ENCODE measurements at regions not wholly inside any gene's neighbourhood (a gene's known extent, or its start where the extent isn't known, plus 50 kb on each side); places are given as distances from the start of the nearest gene placed in this dataset.

DNA sequence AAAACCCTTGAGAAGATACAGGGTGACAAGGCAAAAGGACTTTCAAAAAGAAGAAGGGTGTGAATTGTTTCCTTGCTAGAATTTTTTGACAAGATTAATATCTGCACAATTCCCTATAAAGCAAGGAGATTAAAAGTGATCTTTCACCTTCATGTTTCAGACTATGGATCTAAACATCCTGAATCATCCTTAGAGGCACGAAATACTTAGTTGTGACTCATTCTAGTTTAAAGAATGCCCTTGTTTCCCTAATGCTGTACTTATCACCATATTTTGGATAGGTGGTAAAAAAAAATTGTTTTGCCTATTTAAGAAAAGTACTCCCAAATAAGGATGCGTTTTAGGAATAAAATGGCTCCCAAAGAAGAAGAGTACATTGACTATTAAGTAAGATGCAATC, 415.1 kb downstream of the LRRIQ3 start:
- TF ChIP-seq, protein P1, sequence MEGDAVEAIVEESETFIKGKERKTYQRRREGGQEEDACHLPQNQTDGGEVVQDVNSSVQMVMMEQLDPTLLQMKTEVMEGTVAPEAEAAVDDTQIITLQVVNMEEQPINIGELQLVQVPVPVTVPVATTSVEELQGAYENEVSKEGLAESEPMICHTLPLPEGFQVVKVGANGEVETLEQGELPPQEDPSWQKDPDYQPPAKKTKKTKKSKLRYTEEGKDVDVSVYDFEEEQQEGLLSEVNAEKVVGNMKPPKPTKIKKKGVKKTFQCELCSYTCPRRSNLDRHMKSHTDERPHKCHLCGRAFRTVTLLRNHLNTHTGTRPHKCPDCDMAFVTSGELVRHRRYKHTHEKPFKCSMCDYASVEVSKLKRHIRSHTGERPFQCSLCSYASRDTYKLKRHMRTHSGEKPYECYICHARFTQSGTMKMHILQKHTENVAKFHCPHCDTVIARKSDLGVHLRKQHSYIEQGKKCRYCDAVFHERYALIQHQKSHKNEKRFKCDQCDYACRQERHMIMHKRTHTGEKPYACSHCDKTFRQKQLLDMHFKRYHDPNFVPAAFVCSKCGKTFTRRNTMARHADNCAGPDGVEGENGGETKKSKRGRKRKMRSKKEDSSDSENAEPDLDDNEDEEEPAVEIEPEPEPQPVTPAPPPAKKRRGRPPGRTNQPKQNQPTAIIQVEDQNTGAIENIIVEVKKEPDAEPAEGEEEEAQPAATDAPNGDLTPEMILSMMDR (IDR thresholded peaks at IDR 0.05; ENCODE audit: insufficient read depth, low read length, poor library complexity, severe bottlenecking), result no peak
- no peak for TF ChIP-seq EZH2phosphoT487 (conservative IDR thresholded peaks at IDR 0.05; ENCODE audit: low read length)
